Right hindlimb (tissue), 1 donor: ENCODE measurements at regions not wholly inside any gene's neighbourhood (a gene's known extent, or its start where the extent isn't known, plus 50 kb on each side); places are given as distances from the start of the nearest gene placed in this dataset.
"Not testable (repeated sequence)": the region's sequence is repeated elsewhere in the genome, so short reads cannot be mapped to it uniquely, and the experiment has no call there.

Experiments
- DNase-seq: peaks from one replicate; pipeline ENCODE4 v3.0.0-alpha.2; 2018

GRCh38 chr20:53891306-53891894 is 179.0 kb downstream of the BCAS1 start:
- DNase-seq = no peak

GRCh38 chr20:53890443-53891305 is 179.7 kb downstream of the BCAS1 start:
- no peak for DNase-seq

- DNase-seq = no peak
These were observed 180.8 kb downstream of the BCAS1 start for GRCh38 chr20:53889411-53890148.

- no peak for DNase-seq
These were observed 181.4 kb downstream of the BCAS1 start for GRCh38 chr20:53888951-53889350.

GRCh38 chr20:53888510-53888909 is 181.9 kb downstream of the BCAS1 start:
- no peak for DNase-seq

GRCh38 chr20:53887973-53888372 is 182.4 kb downstream of the BCAS1 start:
- DNase-seq = no peak

- DNase-seq = no peak
These were observed 185.4 kb downstream of the BCAS1 start for GRCh38 chr20:53884859-53885541.

GRCh38 chr20:53883098-53883911 is 187.1 kb downstream of the BCAS1 start:
- DNase-seq = no peak

- DNase-seq = not testable (repeated sequence)
These were observed 187.9 kb downstream of the BCAS1 start for GRCh38 chr20:53882438-53882986.

GRCh38 chr20:53881362-53881761 is 189.0 kb downstream of the BCAS1 start:
- DNase-seq = no peak

- no peak for DNase-seq
These were observed 190.2 kb downstream of the BCAS1 start for GRCh38 chr20:53880108-53880641.

GRCh38 chr20:53879048-53879684 is 191.2 kb downstream of the BCAS1 start:
- no peak for DNase-seq

- no peak for DNase-seq
These were observed 191.9 kb downstream of the BCAS1 start for GRCh38 chr20:53878262-53879047.

GRCh38 chr20:53876956-53877355 is 193.4 kb downstream of the BCAS1 start:
- no peak for DNase-seq

- no peak for DNase-seq
These were observed 193.9 kb downstream of the BCAS1 start for GRCh38 chr20:53876470-53876869.

- no peak for DNase-seq
These were observed 194.9 kb downstream of the BCAS1 start for GRCh38 chr20:53875452-53875851.

- no peak for DNase-seq
These were observed 195.7 kb downstream of the BCAS1 start for GRCh38 chr20:53874706-53875105.

GRCh38 chr20:53874104-53874503 is 196.3 kb downstream of the BCAS1 start:
- DNase-seq = no peak

- no peak for DNase-seq
These were observed 197.2 kb downstream of the BCAS1 start for GRCh38 chr20:53873230-53873604.

GRCh38 chr20:53872561-53873229 is 197.7 kb downstream of the BCAS1 start:
- DNase-seq = peak; percentile 52
